ENCODE measurements at regions not wholly inside any gene's neighbourhood (a gene's known extent, or its start where the extent isn't known, plus 50 kb on each side); places are given as distances from the start of the nearest gene placed in this dataset.
"Not testable (repeated sequence)": the region's sequence is repeated elsewhere in the genome, so short reads cannot be mapped to it uniquely, and the experiment has no call there.

- not testable (repeated sequence) for TF ChIP-seq CTCF, EZH2, EZH2phosphoT487 (IDR thresholded peaks at IDR 0.05)
Measured at GRCh38 chrX:139003856-139004527, 292.5 kb upstream of the FGF13 start.
